HG03045 (cell line): ENCODE measurements at regions not wholly inside any gene's neighbourhood (a gene's known extent, or its start where the extent isn't known, plus 50 kb on each side); places are given as distances from the start of the nearest gene placed in this dataset.

Source experiments
- ATAC-seq: cut with Tn5 transposase; IDR thresholded peaks from one replicate; pipeline ENCODE4 v1.9.1; 2021; ENCODE audit warnings: mild to moderate bottlenecking, moderate library complexity; ENCODE audit not compliant: unreplicated experiment

DNA sequence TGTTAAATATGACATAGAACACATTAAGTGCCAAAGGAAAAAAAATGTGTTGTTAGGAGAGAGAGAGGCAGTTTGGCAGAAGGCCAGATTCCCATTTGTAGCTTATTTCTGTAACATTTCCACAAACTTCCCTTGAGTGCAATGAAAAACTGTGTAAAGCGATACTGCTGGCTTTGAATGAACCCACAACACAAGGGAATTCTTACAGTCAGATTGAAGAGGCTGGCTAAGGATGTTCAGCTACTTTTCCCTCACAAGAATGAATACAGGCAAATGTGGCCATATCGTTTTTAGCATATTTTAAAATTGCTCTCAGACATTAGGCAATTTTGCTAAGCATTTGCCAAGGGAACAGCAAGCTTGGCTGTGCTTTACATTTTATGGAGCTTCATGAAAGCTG is 614.1 kb upstream of the FZD8 start:
- no peak for ATAC-seq

- ATAC-seq: no peak
Observed at GRCh38 chr10:36254199-36254598, 612.1 kb upstream of the FZD8 start.

DNA sequence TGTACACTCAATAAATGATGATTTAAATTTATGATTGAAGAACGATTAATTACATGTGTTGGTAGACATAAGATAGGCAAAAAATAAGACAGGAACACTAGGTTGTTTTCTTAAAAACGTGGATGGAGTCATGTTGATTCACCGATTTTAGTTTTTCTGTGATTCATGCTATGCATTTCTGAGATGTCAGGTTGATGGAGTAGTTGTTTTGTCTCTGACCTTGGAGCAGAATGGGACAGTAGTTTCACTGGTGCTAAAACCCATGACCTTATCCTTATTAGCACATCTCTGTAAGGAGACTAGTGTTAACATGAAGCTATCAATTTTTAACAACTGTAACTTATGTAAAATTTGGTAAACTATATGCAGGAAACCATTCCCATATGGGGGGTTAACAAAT is 611.6 kb upstream of the FZD8 start:
- ATAC-seq: no peak

DNA sequence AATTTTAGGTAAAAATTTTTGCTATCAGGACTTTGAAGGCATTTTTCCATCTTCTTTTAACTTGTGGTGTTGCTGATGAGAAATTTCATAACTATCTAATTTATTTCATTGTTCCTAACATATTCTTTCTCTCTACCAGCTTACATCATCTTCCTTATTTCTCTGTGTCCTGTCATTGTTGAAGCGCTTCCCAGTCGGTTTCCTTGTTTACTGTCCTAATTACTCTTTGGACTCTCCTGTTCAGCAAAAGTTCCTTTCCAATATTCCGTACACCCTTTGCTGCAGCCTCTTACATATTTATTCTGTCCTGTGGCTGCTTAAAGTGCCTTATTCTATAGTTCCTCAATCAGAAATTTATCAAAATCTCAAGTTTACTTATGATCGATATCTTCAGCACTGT is 609.0 kb upstream of the FZD8 start:
- no peak for ATAC-seq

GRCh38 chr10:36248304-36248981 is 606.3 kb upstream of the FZD8 start:
- ATAC-seq: no peak

DNA sequence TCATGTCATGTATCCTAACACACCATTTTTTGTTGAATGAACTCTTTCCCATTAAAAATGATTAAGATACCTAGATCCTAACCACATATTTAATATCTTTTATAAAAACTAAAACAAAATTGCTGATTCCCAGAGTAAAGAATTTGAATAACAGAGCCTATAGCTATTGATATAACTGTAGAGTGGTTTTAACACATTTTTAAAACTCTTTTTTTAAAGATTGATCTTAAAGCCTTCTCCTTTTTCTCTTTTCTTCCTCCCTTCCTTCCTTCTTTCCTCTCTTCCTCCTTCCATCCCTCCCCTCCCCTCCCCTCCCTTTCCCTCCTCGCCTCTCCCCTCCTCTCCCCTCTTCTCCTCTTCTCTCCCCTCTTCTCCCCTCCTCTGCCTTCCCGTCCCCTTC is 605.4 kb upstream of the FZD8 start:
- no peak for ATAC-seq

- no peak for ATAC-seq
Observed at GRCh38 chr10:36236931-36237330, 594.8 kb upstream of the FZD8 start.

DNA sequence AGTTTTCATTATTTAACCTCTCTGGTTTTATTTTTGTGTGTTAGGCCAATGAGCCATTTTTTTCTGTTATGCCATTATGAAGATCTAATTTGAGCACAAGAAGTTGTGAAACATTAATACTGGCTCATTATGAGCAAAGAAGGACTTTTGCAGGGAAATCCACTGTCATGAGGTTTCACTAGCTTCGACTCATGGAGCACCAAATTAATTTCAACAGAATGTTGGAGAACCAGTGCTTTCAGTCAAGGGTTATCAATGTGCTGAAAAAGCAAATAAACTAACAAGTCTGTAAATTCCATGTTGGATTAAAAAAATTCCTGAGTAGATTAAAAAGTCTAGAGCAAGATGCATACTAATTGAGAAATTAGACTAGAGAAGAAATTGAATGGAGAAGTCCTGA is 594.2 kb upstream of the FZD8 start:
- no peak for ATAC-seq

- no peak for ATAC-seq
Observed at GRCh38 chr10:36232935-36233334, 590.8 kb upstream of the FZD8 start.

DNA sequence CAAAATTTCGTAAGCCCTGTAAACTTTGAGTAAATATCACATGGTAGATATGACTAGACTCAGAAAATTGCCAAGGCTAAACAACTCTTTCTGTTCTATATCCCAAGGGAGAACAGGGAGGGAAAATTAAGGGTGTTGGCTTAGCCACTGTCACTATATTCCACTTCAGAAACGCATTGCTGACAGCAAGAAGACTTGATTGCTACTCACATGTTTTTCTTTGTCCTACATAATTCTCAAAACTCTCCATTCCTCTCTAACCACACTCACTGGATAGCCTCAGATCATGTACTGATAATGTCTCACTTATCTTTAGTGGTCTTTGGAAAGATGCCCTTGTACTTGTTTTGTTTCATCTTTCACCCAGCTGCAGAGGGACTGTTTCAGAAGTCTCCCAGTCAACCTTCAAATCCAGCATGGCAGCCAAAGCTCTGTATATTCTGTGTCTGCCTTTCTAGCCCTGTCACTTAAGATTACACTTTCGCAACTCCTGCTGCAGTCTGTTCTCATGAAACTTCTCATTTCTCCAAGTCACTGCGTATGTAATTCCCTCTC is 582.4 kb upstream of the FZD8 start:
- no peak for ATAC-seq

GRCh38 chr10:36221101-36221500 is 579.0 kb upstream of the FZD8 start:
- no peak for ATAC-seq

- ATAC-seq: no peak
Observed at GRCh38 chr10:36220151-36220550, 578.1 kb upstream of the FZD8 start.

GRCh38 chr10:36211856-36212255 is 569.8 kb upstream of the FZD8 start:
- ATAC-seq: no peak

- ATAC-seq: no peak
Observed at GRCh38 chr10:36209480-36209879, 567.4 kb upstream of the FZD8 start.

GRCh38 chr10:36202881-36203280 is 560.8 kb upstream of the FZD8 start:
- ATAC-seq: no peak

DNA sequence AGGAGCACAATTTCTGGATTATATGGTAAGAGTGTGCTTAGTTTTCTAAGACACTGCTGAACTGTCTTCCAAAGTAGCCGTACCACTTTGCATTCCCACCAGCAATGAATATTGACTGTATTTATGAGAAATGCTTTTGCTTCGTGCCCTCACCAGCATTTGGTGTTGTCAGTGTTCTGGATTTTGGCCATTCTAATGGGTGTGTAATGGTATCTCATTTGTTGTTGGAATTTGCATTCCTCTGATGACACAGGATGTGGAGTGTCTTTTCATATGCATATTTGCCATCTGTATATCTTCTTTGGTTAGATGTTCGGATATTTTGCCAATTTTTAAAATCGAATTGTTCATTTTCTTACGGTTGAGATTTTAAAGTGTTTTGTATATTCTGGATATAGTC is 558.5 kb upstream of the FZD8 start:
- no peak for ATAC-seq

GRCh38 chr10:36198322-36198721 is 556.2 kb upstream of the FZD8 start:
- ATAC-seq: no peak

DNA sequence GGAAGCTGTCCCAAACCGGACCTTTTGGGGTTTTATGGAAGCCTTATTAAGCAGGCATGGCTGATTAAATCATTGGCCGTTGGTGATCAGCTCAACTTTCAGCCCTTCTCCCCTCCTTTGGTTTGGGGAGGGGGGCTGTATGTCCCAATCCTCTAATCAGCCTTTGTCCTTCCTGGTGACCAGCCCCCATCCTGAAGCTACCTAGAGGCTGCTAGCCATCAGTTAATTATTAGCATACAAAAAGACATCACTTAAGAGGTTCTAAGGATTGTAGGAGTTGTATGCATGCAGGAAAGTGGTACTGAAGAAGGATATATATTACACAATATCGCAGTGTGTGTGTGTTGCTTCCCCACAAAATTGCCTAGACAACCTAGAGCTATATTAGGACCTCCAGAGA is 553.3 kb upstream of the FZD8 start:
- ATAC-seq: no peak

GRCh38 chr10:36194276-36194675 is 552.2 kb upstream of the FZD8 start:
- ATAC-seq: no peak

GRCh38 chr10:36191009-36191408 is 548.9 kb upstream of the FZD8 start:
- ATAC-seq: no peak

- no peak for ATAC-seq
Observed at GRCh38 chr10:36188461-36188860, 546.4 kb upstream of the FZD8 start.

DNA sequence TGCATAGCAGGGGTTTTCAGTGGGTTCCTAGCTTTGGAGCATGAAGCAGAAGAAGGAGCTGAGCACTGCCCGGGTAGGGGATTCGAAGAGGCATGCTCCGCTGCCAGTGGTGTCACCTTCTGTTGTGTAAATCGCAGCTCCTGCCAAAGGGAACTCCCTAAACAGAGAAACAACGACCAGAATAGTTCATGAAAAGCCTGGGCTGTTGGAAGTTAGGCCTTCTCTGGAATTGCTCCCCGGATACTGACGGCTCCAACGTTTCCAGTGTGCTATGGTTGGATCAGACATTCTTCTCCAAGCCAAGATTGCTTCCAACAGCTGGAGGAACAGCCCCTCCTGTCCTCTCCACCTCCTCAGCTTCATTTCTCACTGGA is 546.0 kb upstream of the FZD8 start:
- no peak for ATAC-seq

- no peak for ATAC-seq
Observed at GRCh38 chr10:36187380-36188079, 545.4 kb upstream of the FZD8 start.
